GM12878 (cell line): ENCODE measurements at regions not wholly inside any gene's neighbourhood (a gene's known extent, or its start where the extent isn't known, plus 50 kb on each side); places are given as distances from the start of the nearest gene placed in this dataset.

Experiments used
- ATAC-seq: fragments of 200-7000 bp; cut with Tn5 transposase; 3 replicates; pipeline ENCODE4 v1.9.1; 2020; ENCODE audit warnings: mild to moderate bottlenecking, moderate library complexity
- BruUV-seq: library from RNA; stranded (reverse); fragments of 400-500 nt; replicated peaks from 2 replicates; lab custom pipeline; 2021; lab: Mats Ljungman, UMichigan
- CTCF ChIA-PET: fragments of 300-600 bp; sonication (Branson Sonifier 250); formaldehyde crosslinking; extraction: SDS; loops from one replicate; lab custom pipeline; 2021; ENCODE audit warnings: inconsistent platforms; lab: Yijun Ruan, JAX
- POLR2A ChIA-PET: fragments of 350-600 bp; formaldehyde crosslinking; extraction: SDS; loops from one replicate; lab custom pipeline; 2021; ENCODE audit warnings: inconsistent platforms; lab: Charles Lee
- RAD21 ChIA-PET: fragments of 300-600 bp; sonication (Branson Sonifier 250); formaldehyde crosslinking; loops from one replicate; lab custom pipeline; 2023; ENCODE audit warnings: antibody characterized with exemption; ENCODE audit not compliant: unreplicated experiment; lab: Charles Lee
- SMC1A ChIA-PET: fragments of 300-600 bp; sonication (Branson Sonifier 250); formaldehyde crosslinking; loops from one replicate; lab custom pipeline; 2023; ENCODE audit not compliant: unreplicated experiment, uncharacterized antibody; lab: Charles Lee
- DNase-seq: peaks from one replicate; pipeline ENCODE4 v3.0.0-alpha.2; 2011; ENCODE audit warnings: low read depth, low spot score
- FAIRE-seq: peaks from 3 replicates; lab custom pipeline; 2011; peaks lifted over from hg19 to GRCh38; lab: Jason Lieb, UNC
- H2AFZ ChIP-seq: 2 replicates; pipeline ENCODE4 v1.6.0; 2011; ENCODE audit warnings: low read depth, low read length, control low read depth; ENCODE audit not compliant: control insufficient read depth
- H3K27ac ChIP-seq: 2 replicates; pipeline ENCODE4 v1.5.1; 2011; ENCODE audit warnings: control low read depth; ENCODE audit not compliant: control insufficient read depth, insufficient read depth
- H3K27me3 ChIP-seq, 2 experiments: replicated peaks in 1 of 2; 2 replicates each; pipeline versions ENCODE4 v1.6.0 to v1.6.1; 2011; ENCODE audit warnings: low read length in 1 of 2; ENCODE audit not compliant: control insufficient read depth in 2 of 2, insufficient read depth in 2 of 2
- H3K36me3 ChIP-seq, 2 experiments: 2 replicates each; pipeline ENCODE4 v1.5.1; 2011; ENCODE audit warnings: low read length in 1 of 2; ENCODE audit not compliant: control insufficient read depth in 2 of 2, insufficient read depth in 2 of 2
- H3K4me1 ChIP-seq: 2 replicates; pipeline ENCODE4 v1.6.1; 2011; ENCODE audit warnings: mild to moderate bottlenecking, low read length, moderate library complexity, mixed read lengths; ENCODE audit not compliant: control insufficient read depth, insufficient read depth
- H3K4me2 ChIP-seq: 2 replicates; pipeline ENCODE4 v1.6.0; 2011; ENCODE audit warnings: control low read depth; ENCODE audit not compliant: control insufficient read depth, insufficient read depth
- H3K4me3 ChIP-seq: fragments of 200-600 bp; sonication (generic); 2 replicates; pipeline ENCODE4 v1.5.1; 2016
- H3K79me2 ChIP-seq: 2 replicates; pipeline ENCODE4 v1.6.0; 2011; ENCODE audit warnings: low read length; ENCODE audit not compliant: control insufficient read depth, insufficient read depth
- H3K9ac ChIP-seq: 2 replicates; pipeline ENCODE4 v1.8.0; 2011; ENCODE audit warnings: low read length, control low read depth, mixed read lengths; ENCODE audit not compliant: control insufficient read depth, insufficient read depth
- H3K9me3 ChIP-seq: replicated peaks from 3 replicates; pipeline ENCODE4 v1.5.1; 2011; ENCODE audit warnings: mild to moderate bottlenecking, low read length; ENCODE audit not compliant: control insufficient read depth, insufficient read depth
- H4K20me1 ChIP-seq: 2 replicates; pipeline ENCODE4 v1.6.0; 2011; ENCODE audit not compliant: control insufficient read depth, insufficient read depth
- CREB1 ChIP-seq: IDR thresholded peaks from 2 replicates; pipeline ENCODE4 v1.6.1; 2012; ENCODE audit warnings: low read depth, mild to moderate bottlenecking, inconsistent platforms
- HDAC6 ChIP-seq: fragments of 200-600 bp; sonication (generic); IDR thresholded peaks from one replicate; pipeline ENCODE4 v1.8.0; 2017; ENCODE audit warnings: antibody characterized with exemption; ENCODE audit not compliant: unreplicated experiment
- MYB ChIP-seq: fragments of 150-350 bp; IDR thresholded peaks from 2 replicates; pipeline ENCODE4 v1.6.1; 2014; ENCODE audit warnings: mild to moderate bottlenecking, low read depth, low read length, borderline replicate concordance
- RUNX3 ChIP-seq: IDR thresholded peaks from 2 replicates; pipeline ENCODE4 v1.6.1; 2012; ENCODE audit warnings: low read length, inconsistent platforms
- SMARCA5 ChIP-seq: fragments of 450-650 bp; IDR thresholded peaks from 2 replicates; pipeline ENCODE4 v1.6.1; 2017; ENCODE audit warnings: mild to moderate bottlenecking
- SP1 ChIP-seq: IDR thresholded peaks from one replicate; pipeline ENCODE4 v1.6.1; 2011; ENCODE audit warnings: low read depth, low read length
- ZNF207 ChIP-seq: fragments of 450-650 bp; IDR thresholded peaks from 2 replicates; pipeline ENCODE4 v1.6.1; 2014; ENCODE audit warnings: antibody characterized with exemption, mild to moderate bottlenecking, borderline replicate concordance
- ZNF217 ChIP-seq: fragments of 450-650 bp; IDR thresholded peaks from 2 replicates; pipeline ENCODE4 v1.6.1; 2017; ENCODE audit warnings: antibody characterized with exemption, mild to moderate bottlenecking
- ZSCAN29 ChIP-seq: fragments of 450-650 bp; IDR thresholded peaks from 2 replicates; pipeline ENCODE4 v1.6.1; 2017; ENCODE audit warnings: mild to moderate bottlenecking, moderate library complexity
- WGBS: methylation state at CpG from one replicate; pipeline ENCODE4 v1.1.6; 2016; ENCODE audit warnings: low lambda C conversion rate; ENCODE audit not compliant: insufficient replicate concordance, insufficient coverage; ENCODE audit errors: missing lambda C conversion rate; 5-methylcytosine and 5-hydroxymethylcytosine counted together
- in situ Hi-C: fragments of 300-500 bp; cut with MboI; formaldehyde crosslinking; loops from 9 replicates; pipeline ENCODE4 v1.14.3; 2018; ENCODE audit warnings: mixed read lengths
- intact Hi-C: fragments of 100-400 bp; cut with micrococcal nuclease; formaldehyde crosslinking; loops from one replicate; pipeline ENCODE4 v1.14.2; 2022; ENCODE audit not compliant: unreplicated experiment
- TF ChIP-seq, protein P1 (sequence below): IDR thresholded peaks from 2 replicates; pipeline ENCODE4 v1.6.1; 2012; ENCODE audit warnings: improper control_type of control experiment, low read depth, low read length; ENCODE audit not compliant: insufficient replicate concordance
- TF ChIP-seq, protein P2 (sequence below): fragments of 150-350 bp; IDR thresholded peaks from 2 replicates; pipeline ENCODE4 v1.6.1; 2016; ENCODE audit warnings: low read depth, low read length

DNA sequence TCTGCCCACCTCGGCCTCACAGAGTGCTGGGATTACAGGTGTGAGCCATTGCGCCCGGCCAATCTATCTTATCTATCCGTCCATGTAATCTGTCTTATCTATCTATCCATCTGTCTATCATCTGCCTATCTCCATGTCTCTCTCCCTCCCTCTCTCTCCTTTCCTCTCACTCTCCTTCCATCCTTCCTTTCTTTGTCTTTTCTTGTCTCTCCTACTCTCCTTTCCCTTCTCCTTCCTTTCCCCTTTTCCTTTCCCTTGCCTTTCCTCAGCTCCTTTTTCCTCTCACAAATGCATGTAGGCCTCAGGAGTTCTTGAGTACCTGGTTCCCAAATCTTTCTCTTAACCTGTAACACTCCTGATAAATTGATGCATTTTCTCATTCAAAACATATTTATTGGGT, 89.3 kb upstream of the WSCD2 start:
- WGBS = 43% methylated on average over 4 of the region's 4 CpGs
- no TSS peak for BruUV-seq
- DNase-seq = no peak
- Histone ChIP-seq H3K79me2 (no peaks in the 10 kb centered on the region), H3K9ac (no peak overlapping the region), H3K4me1 (no peaks in the 10 kb centered on the region), H4K20me1 (no peaks in the 10 kb centered on the region), H3K4me3 (no peak overlapping the region), H2AFZ (no peak overlapping the region), H3K9me3 (no peaks in the 10 kb centered on the region), H3K36me3 (no peaks in the 10 kb centered on the region), H3K27ac (no peak overlapping the region), H3K27me3 (no peaks in the 10 kb centered on the region; a peak in 1 of 4 replicates), H3K4me2 (no peak overlapping the region)
- ChIA-PET POLR2A (interaction anchor here (0.6 kb wide), 1 partner anchor 422 kb away, joined by 5 read pairs; no protein-coding TSS in a partner anchor), SMC1A (interaction anchor here (1.4 kb wide), 1 partner anchor 10 kb away, joined by 3 read pairs; no protein-coding TSS in a partner anchor), RAD21 (interaction anchor here (1.7 kb wide), 1 partner anchor 17 kb away, joined by 4 read pairs; no protein-coding TSS in a partner anchor), CTCF (interaction anchor here (0.6 kb wide), 1 partner anchor 303 kb away, joined by 4 read pairs; no protein-coding TSS in a partner anchor)
- no peak for ATAC-seq
- intact Hi-C loops (no loop called here), in situ Hi-C loops (no loop called here)
- TF ChIP-seq, protein P1, sequence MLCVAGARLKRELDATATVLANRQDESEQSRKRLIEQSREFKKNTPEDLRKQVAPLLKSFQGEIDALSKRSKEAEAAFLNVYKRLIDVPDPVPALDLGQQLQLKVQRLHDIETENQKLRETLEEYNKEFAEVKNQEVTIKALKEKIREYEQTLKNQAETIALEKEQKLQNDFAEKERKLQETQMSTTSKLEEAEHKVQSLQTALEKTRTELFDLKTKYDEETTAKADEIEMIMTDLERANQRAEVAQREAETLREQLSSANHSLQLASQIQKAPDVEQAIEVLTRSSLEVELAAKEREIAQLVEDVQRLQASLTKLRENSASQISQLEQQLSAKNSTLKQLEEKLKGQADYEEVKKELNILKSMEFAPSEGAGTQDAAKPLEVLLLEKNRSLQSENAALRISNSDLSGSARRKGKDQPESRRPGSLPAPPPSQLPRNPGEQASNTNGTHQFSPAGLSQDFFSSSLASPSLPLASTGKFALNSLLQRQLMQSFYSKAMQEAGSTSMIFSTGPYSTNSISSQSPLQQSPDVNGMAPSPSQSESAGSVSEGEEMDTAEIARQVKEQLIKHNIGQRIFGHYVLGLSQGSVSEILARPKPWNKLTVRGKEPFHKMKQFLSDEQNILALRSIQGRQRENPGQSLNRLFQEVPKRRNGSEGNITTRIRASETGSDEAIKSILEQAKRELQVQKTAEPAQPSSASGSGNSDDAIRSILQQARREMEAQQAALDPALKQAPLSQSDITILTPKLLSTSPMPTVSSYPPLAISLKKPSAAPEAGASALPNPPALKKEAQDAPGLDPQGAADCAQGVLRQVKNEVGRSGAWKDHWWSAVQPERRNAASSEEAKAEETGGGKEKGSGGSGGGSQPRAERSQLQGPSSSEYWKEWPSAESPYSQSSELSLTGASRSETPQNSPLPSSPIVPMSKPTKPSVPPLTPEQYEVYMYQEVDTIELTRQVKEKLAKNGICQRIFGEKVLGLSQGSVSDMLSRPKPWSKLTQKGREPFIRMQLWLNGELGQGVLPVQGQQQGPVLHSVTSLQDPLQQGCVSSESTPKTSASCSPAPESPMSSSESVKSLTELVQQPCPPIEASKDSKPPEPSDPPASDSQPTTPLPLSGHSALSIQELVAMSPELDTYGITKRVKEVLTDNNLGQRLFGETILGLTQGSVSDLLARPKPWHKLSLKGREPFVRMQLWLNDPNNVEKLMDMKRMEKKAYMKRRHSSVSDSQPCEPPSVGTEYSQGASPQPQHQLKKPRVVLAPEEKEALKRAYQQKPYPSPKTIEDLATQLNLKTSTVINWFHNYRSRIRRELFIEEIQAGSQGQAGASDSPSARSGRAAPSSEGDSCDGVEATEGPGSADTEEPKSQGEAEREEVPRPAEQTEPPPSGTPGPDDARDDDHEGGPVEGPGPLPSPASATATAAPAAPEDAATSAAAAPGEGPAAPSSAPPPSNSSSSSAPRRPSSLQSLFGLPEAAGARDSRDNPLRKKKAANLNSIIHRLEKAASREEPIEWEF = no peak
- no peak for TF ChIP-seq MYB
- no peak for TF ChIP-seq SMARCA5
- TF ChIP-seq ZSCAN29 = no peak
- TF ChIP-seq ZNF207 = no peak
- TF ChIP-seq HDAC6 = no peak
- TF ChIP-seq SP1 = no peak
- no peak for TF ChIP-seq RUNX3
- no peak for TF ChIP-seq ZNF217
- TF ChIP-seq CREB1 = no peak
- TF ChIP-seq, protein P2, sequence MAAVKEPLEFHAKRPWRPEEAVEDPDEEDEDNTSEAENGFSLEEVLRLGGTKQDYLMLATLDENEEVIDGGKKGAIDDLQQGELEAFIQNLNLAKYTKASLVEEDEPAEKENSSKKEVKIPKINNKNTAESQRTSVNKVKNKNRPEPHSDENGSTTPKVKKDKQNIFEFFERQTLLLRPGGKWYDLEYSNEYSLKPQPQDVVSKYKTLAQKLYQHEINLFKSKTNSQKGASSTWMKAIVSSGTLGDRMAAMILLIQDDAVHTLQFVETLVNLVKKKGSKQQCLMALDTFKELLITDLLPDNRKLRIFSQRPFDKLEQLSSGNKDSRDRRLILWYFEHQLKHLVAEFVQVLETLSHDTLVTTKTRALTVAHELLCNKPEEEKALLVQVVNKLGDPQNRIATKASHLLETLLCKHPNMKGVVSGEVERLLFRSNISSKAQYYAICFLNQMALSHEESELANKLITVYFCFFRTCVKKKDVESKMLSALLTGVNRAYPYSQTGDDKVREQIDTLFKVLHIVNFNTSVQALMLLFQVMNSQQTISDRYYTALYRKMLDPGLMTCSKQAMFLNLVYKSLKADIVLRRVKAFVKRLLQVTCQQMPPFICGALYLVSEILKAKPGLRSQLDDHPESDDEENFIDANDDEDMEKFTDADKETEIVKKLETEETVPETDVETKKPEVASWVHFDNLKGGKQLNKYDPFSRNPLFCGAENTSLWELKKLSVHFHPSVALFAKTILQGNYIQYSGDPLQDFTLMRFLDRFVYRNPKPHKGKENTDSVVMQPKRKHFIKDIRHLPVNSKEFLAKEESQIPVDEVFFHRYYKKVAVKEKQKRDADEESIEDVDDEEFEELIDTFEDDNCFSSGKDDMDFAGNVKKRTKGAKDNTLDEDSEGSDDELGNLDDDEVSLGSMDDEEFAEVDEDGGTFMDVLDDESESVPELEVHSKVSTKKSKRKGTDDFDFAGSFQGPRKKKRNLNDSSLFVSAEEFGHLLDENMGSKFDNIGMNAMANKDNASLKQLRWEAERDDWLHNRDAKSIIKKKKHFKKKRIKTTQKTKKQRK = no peak
- no peak for FAIRE-seq
